ENCODE measurements at regions not wholly inside any gene's neighbourhood (a gene's known extent, or its start where the extent isn't known, plus 50 kb on each side); places are given as distances from the start of the nearest gene placed in this dataset.
A peak's percentile ranks its signal among the peaks of the same experiment; 100 is the strongest.

- Mint-ChIP-seq H3K27ac (peak overlapping the region; percentile 16), H3K9me3 (peaks cover 4% of the 10 kb centered on the region), H3K4me3 (no peak overlapping the region), H3K4me1 (peaks cover 49% of the 10 kb centered on the region), H3K27me3 (ENCODE audit: low read depth, poor library complexity) (peaks cover 3% of the 10 kb centered on the region), H3K36me3 (ENCODE audit: low read depth) (no peaks in the 10 kb centered on the region)
- DNase-seq = no peak
- TF ChIP-seq CTCF (IDR thresholded peaks at IDR 0.05) = no peak
Measured at GRCh38 chr2:160920061-160920460, 240.2 kb upstream of the TANK start.

- peak overlapping the region; percentile 16 for H3K27ac Mint-ChIP-seq
- no peaks in the 10 kb centered on the region for H3K9me3 Mint-ChIP-seq
- no peak for TF ChIP-seq CTCF (IDR thresholded peaks at IDR 0.05)
- peaks cover 3% of the 10 kb centered on the region for H3K27me3 Mint-ChIP-seq (ENCODE audit: low read depth, poor library complexity)
- H3K4me3 Mint-ChIP-seq = no peak overlapping the region
- no peaks in the 10 kb centered on the region for H3K36me3 Mint-ChIP-seq (ENCODE audit: low read depth)
- H3K4me1 Mint-ChIP-seq = peaks cover 49% of the 10 kb centered on the region
- peak; percentile 21 for DNase-seq
Measured at GRCh38 chr2:160920791-160921303, 239.4 kb upstream of the TANK start.

GRCh38 chr2:160921386-160921964, 238.8 kb upstream of the TANK start:
- no peak for DNase-seq
- no peaks in the 10 kb centered on the region for H3K36me3 Mint-ChIP-seq (ENCODE audit: low read depth)
- H3K27me3 Mint-ChIP-seq (ENCODE audit: low read depth, poor library complexity) = peaks cover 3% of the 10 kb centered on the region
- peak overlapping the region; percentile 7 for H3K27ac Mint-ChIP-seq
- no peak for TF ChIP-seq CTCF (IDR thresholded peaks at IDR 0.05)
- peaks cover 49% of the 10 kb centered on the region for H3K4me1 Mint-ChIP-seq
- no peaks in the 10 kb centered on the region for H3K9me3 Mint-ChIP-seq
- no peak overlapping the region for H3K4me3 Mint-ChIP-seq

GRCh38 chr2:160924936-160925353, 235.3 kb upstream of the TANK start:
- Mint-ChIP-seq H3K9me3 (no peaks in the 10 kb centered on the region), H3K4me1 (peaks cover 21% of the 10 kb centered on the region), H3K36me3 (ENCODE audit: low read depth) (no peaks in the 10 kb centered on the region), H3K27me3 (ENCODE audit: low read depth, poor library complexity) (peaks cover 2% of the 10 kb centered on the region), H3K27ac (no peak overlapping the region), H3K4me3 (no peak overlapping the region)
- TF ChIP-seq CTCF (IDR thresholded peaks at IDR 0.05) = no peak
- no peak for DNase-seq

- H3K9me3 Mint-ChIP-seq = no peaks in the 10 kb centered on the region
- no peaks in the 10 kb centered on the region for H3K36me3 Mint-ChIP-seq (ENCODE audit: low read depth)
- no peaks in the 10 kb centered on the region for H3K27me3 Mint-ChIP-seq (ENCODE audit: low read depth, poor library complexity)
- no peak overlapping the region for H3K27ac Mint-ChIP-seq
- no peak for TF ChIP-seq CTCF (IDR thresholded peaks at IDR 0.05)
- peaks cover 11% of the 10 kb centered on the region for H3K4me1 Mint-ChIP-seq
- no peak for DNase-seq
- H3K4me3 Mint-ChIP-seq = no peak overlapping the region
Measured at GRCh38 chr2:160925956-160926355, 234.3 kb upstream of the TANK start.

GRCh38 chr2:160927324-160927723, 232.9 kb upstream of the TANK start:
- Mint-ChIP-seq H3K27me3 (ENCODE audit: low read depth, poor library complexity) (no peaks in the 10 kb centered on the region), H3K36me3 (ENCODE audit: low read depth) (no peaks in the 10 kb centered on the region), H3K4me3 (no peak overlapping the region), H3K9me3 (no peaks in the 10 kb centered on the region), H3K27ac (no peak overlapping the region), H3K4me1 (no peaks in the 10 kb centered on the region)
- no peak for DNase-seq
- TF ChIP-seq CTCF (IDR thresholded peaks at IDR 0.05) = no peak

Data from nephron progenitor cell (in vitro differentiated cells).